HUES64 (cell line): ENCODE measurements at regions not wholly inside any gene's neighbourhood (a gene's known extent, or its start where the extent isn't known, plus 50 kb on each side); places are given as distances from the start of the nearest gene placed in this dataset.
"Not testable (repeated sequence)": the region's sequence is repeated elsewhere in the genome, so short reads cannot be mapped to it uniquely, and the experiment has no call there.

Source experiments
- H3K27ac ChIP-seq: 2 replicates; pipeline ENCODE4 v1.7.0; 2013; ENCODE audit warnings: low read depth, low read length, inconsistent platforms
- H3K27me3 ChIP-seq: 2 replicates; pipeline ENCODE4 v1.6.1; 2013; ENCODE audit warnings: mild to moderate bottlenecking, low read length; ENCODE audit not compliant: insufficient read depth
- H3K36me3 ChIP-seq: 2 replicates; pipeline ENCODE4 v1.6.1; 2013; ENCODE audit warnings: mild to moderate bottlenecking, low read length; ENCODE audit not compliant: insufficient read depth
- H3K4me1 ChIP-seq: 2 replicates; pipeline ENCODE4 v1.6.1; 2013; ENCODE audit warnings: mild to moderate bottlenecking, low read length, moderate library complexity; ENCODE audit not compliant: insufficient read depth
- H3K4me3 ChIP-seq: 2 replicates; pipeline ENCODE4 v1.5.1; 2013; ENCODE audit warnings: mild to moderate bottlenecking, low read length, moderate library complexity
- H3K9ac ChIP-seq: 2 replicates; pipeline ENCODE4 v1.6.1; 2013; ENCODE audit warnings: mild to moderate bottlenecking, low read depth, low read length
- H3K9me3 ChIP-seq: 2 replicates; pipeline ENCODE4 v1.6.1; 2013; ENCODE audit warnings: low read depth, low read length; ENCODE audit not compliant: insufficient read depth
- WGBS: fragments of 150-250, 120-280 bp; methylation state at CpG from one replicate; pipeline ENCODE4 v1.1.7; 2013; ENCODE audit warnings: missing lambda C conversion rate; 5-methylcytosine and 5-hydroxymethylcytosine counted together

- 0 out of 2 replicates have a peak overlapping the region, but pooled peaks have one; percentile 38 for H3K9ac ChIP-seq
- peaks cover 19% of the 10 kb centered on the region for H3K4me1 ChIP-seq
- no peaks in the 10 kb centered on the region for H3K27me3 ChIP-seq
- 39% methylated on average over 8 of the region's 8 CpGs for WGBS
- H3K9me3 ChIP-seq, result peaks cover 15% of the 10 kb centered on the region
- no peak overlapping the region for H3K4me3 ChIP-seq
- H3K27ac ChIP-seq, result peak overlapping the region; percentile 60; the same call in 1 of the 2 replicates
- H3K36me3 ChIP-seq, result no peaks in the 10 kb centered on the region
These were observed 414.5 kb upstream of the KLHL29 start for GRCh38 chr2:22970284-22970975.

DNA sequence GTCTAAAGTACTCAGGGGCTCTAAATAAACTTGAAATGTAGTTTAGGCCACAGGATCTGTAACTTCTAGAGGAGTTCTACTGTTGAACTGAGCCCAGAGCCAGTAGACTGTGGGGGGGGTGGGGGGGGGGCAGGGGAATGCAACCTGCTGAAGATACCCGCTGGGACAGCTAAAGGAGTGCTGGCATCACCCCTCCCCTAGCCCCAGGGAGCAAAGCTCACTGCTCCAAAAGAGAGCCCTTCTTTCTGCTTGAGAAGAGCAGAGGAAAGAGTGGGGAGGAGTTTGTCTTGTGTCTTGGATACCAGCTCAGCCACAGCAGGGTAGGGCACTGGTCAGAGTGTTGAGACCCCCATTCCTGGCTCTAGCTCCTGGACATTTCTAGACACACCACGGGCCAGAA, 414.0 kb upstream of the KLHL29 start:
- Histone ChIP-seq H3K4me1 (peaks cover 19% of the 10 kb centered on the region), H3K36me3 (no peaks in the 10 kb centered on the region), H3K9me3 (peaks cover 10% of the 10 kb centered on the region), H3K27me3 (no peaks in the 10 kb centered on the region), H3K4me3 (no peak overlapping the region), H3K27ac (no peak overlapping the region; the same call in 1 of the 2 replicates), H3K9ac (no peak overlapping the region)
- 73% methylated on average over 1 of the region's 2 CpGs for WGBS

DNA sequence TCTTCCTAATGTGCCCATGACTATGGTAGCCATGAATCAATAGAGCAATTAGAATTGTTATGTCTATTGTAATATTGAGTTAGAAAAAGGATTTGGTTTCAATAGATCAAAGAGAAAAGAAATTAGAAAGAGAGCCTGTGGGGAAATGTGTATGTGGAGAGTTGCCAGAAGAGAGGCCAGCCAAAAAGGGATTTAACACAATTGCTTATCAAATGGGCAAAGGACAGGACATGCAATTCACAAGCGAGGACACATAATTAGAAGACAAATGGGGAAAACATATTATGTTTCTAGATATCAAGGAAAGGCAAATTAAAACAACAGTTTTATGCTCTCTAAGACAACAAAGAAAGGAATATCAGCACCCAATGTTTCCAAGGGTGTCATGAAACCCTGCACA, 403.2 kb upstream of the KLHL29 start:
- Histone ChIP-seq H3K4me3 (no peak overlapping the region), H3K4me1 (no peaks in the 10 kb centered on the region), H3K27ac (no peak overlapping the region), H3K27me3 (no peaks in the 10 kb centered on the region), H3K9ac (no peak overlapping the region), H3K36me3 (no peaks in the 10 kb centered on the region), H3K9me3 (no peaks in the 10 kb centered on the region)
- no CpG with 5 or more reads among the region's 1 CpG for WGBS

DNA sequence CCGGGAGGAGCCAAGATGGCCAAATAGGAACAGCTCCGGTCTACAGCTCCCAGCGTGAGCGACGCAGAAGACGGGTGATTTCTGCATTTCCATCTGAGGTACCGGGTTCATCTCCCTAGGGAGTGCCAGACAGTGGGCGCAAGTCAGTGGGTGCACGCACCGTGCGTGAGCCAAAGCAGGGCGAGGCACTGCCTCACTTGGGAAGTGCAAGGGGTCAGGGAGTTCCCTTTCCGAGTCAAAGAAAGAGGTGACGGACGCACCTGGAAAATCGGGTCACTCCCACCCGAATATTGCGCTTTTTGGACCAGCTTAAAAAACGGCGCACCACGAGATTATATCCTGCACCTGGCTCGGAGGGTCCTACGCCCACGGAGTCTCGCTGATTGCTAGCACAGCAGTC, 400.8 kb upstream of the KLHL29 start:
- not testable (repeated sequence) for H3K27ac ChIP-seq, H3K9ac ChIP-seq, H3K4me1 ChIP-seq, H3K9me3 ChIP-seq, H3K27me3 ChIP-seq, H3K36me3 ChIP-seq
- 85% methylated on average over 12 of the region's 25 CpGs for WGBS
- H3K4me3 ChIP-seq, result 0 out of 2 replicates have a peak overlapping the region, but pooled peaks have one; percentile 10

GRCh38 chr2:22990246-22990645, 394.7 kb upstream of the KLHL29 start:
- Histone ChIP-seq H3K36me3 (no peaks in the 10 kb centered on the region), H3K4me3 (no peak overlapping the region), H3K27ac (no peak overlapping the region), H3K4me1 (no peaks in the 10 kb centered on the region), H3K9ac (no peak overlapping the region), H3K9me3 (no peaks in the 10 kb centered on the region), H3K27me3 (no peaks in the 10 kb centered on the region)
- WGBS, result 94% methylated on average over 3 of the region's 3 CpGs

- 100% methylated on average over 1 of the region's 3 CpGs for WGBS
- Histone ChIP-seq H3K27ac (no peak overlapping the region), H3K9me3 (no peaks in the 10 kb centered on the region)
These were observed 393.1 kb upstream of the KLHL29 start for GRCh38 chr2:22991844-22992243.

DNA sequence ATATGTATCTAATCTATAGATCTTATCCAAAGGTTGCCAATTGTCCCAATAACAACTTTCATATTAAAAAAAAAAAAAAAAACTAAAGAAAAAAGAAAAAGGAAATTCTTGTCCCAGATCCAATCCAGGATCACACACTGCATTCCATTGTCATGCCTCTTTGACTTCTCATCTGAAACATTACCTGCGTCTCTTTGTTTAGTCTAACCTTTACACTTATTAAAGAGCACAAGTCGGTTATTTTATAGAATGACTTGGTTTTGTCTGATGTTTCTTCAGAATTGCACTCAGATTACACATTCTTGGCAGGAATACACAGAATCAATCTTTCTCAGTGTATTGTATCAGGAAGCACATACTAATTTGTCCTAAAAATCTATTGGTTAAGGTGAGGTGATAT, 392.5 kb upstream of the KLHL29 start:
- Histone ChIP-seq H3K9ac (no peak overlapping the region), H3K9me3 (no peaks in the 10 kb centered on the region), H3K27me3 (no peaks in the 10 kb centered on the region), H3K4me3 (no peak overlapping the region), H3K4me1 (no peaks in the 10 kb centered on the region), H3K27ac (no peak overlapping the region), H3K36me3 (no peaks in the 10 kb centered on the region)
- WGBS, result 100% methylated on average over 1 of the region's 2 CpGs

More at GRCh38 chr2:22991844-22992243, 393.1 kb upstream of the KLHL29 start:
- Histone ChIP-seq H3K9ac (no peak overlapping the region), H3K4me1 (no peaks in the 10 kb centered on the region), H3K4me3 (no peak overlapping the region), H3K36me3 (no peaks in the 10 kb centered on the region), H3K27me3 (no peaks in the 10 kb centered on the region)

GRCh38 chr2:22993250-22993649, 391.7 kb upstream of the KLHL29 start:
- no peaks in the 10 kb centered on the region for H3K27me3 ChIP-seq
- H3K4me1 ChIP-seq, result no peaks in the 10 kb centered on the region
- no peaks in the 10 kb centered on the region for H3K9me3 ChIP-seq
- WGBS, result 100% methylated on average over 1 of the region's 1 CpG
- no peaks in the 10 kb centered on the region for H3K36me3 ChIP-seq
- H3K27ac ChIP-seq, result no peak overlapping the region
- H3K4me3 ChIP-seq, result no peak overlapping the region
- no peak overlapping the region for H3K9ac ChIP-seq

DNA sequence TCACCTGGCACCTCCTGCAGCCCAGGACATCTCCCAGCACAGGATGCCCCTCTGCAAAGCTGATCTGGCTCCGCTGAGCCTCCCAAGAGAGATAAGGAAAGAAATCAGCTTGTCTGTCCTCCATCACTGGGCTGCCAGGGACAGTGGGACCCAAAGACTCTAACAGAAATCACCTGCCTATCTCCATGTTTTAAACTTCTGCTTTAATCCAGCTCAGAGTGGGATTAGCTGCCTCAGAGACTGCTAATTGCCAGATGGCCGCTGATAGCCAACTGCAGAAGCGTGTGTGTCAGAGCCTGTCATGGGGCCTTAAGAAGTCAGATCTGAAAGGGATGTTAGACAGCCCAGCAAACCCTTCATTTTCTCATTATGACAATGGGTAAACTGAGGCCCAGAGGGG, 389.4 kb upstream of the KLHL29 start:
- no peaks in the 10 kb centered on the region for H3K4me1 ChIP-seq
- H3K9me3 ChIP-seq, result no peaks in the 10 kb centered on the region
- WGBS, result 89% methylated on average over 3 of the region's 3 CpGs
- no peak overlapping the region for H3K9ac ChIP-seq
- H3K27ac ChIP-seq, result no peak overlapping the region
- no peak overlapping the region for H3K4me3 ChIP-seq
- H3K27me3 ChIP-seq, result no peaks in the 10 kb centered on the region
- H3K36me3 ChIP-seq, result no peaks in the 10 kb centered on the region

GRCh38 chr2:22996911-22997310, 388.1 kb upstream of the KLHL29 start:
- no peak overlapping the region for H3K27ac ChIP-seq
- 96% methylated on average over 1 of the region's 2 CpGs for WGBS
- H3K4me1 ChIP-seq, result no peaks in the 10 kb centered on the region
- no peaks in the 10 kb centered on the region for H3K9me3 ChIP-seq
- no peaks in the 10 kb centered on the region for H3K36me3 ChIP-seq
- no peaks in the 10 kb centered on the region for H3K27me3 ChIP-seq
- no peak overlapping the region for H3K4me3 ChIP-seq
- no peak overlapping the region for H3K9ac ChIP-seq

DNA sequence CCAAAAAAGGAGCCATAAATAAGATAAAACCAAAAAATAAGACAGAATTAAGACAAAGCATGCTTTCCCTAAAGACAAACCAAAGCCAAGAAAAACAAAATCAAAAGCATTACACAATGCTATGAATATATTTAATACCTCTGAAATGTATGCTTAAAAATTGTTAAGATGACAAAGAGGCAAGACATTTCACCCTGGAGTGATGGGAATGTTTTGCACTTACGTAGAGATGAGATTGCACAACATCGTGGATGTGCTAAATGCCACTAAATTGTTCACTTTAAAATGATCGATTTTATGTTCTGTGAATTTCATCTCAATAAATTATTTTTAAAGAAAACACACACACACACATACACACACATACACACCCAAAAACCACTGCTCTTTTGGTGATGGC, 386.6 kb upstream of the KLHL29 start:
- Histone ChIP-seq H3K27ac (no peak overlapping the region), H3K9ac (no peak overlapping the region), H3K9me3 (no peaks in the 10 kb centered on the region), H3K27me3 (no peaks in the 10 kb centered on the region), H3K36me3 (no peaks in the 10 kb centered on the region), H3K4me1 (no peaks in the 10 kb centered on the region), H3K4me3 (no peak overlapping the region)
- 89% methylated on average over 3 of the region's 3 CpGs for WGBS

GRCh38 chr2:22999951-23000350, 385.0 kb upstream of the KLHL29 start:
- Histone ChIP-seq H3K4me3 (no peak overlapping the region), H3K4me1 (no peaks in the 10 kb centered on the region), H3K9ac (no peak overlapping the region), H3K27me3 (no peaks in the 10 kb centered on the region), H3K27ac (no peak overlapping the region), H3K9me3 (no peaks in the 10 kb centered on the region), H3K36me3 (no peaks in the 10 kb centered on the region)
- WGBS, result 97% methylated on average over 3 of the region's 4 CpGs
